OCI-LY3 (cell line): ENCODE measurements at regions not wholly inside any gene's neighbourhood (a gene's known extent, or its start where the extent isn't known, plus 50 kb on each side); places are given as distances from the start of the nearest gene placed in this dataset.

Experiments used
- EZH2phosphoT487 ChIP-seq: fragments of 200-600 bp; shearing (Covaris generic); IDR thresholded peaks from 2 replicates; pipeline ENCODE4 v1.6.1; 2018; ENCODE audit warnings: antibody characterized with exemption, mixed run types, low read depth
- TF ChIP-seq, protein P1 (sequence below): fragments of 200-600, 300-600 bp; sonication (generic); IDR thresholded peaks from 2 replicates; pipeline ENCODE4 v1.5.1; 2014; ENCODE audit warnings: antibody characterized with exemption, low read length, low read depth

DNA sequence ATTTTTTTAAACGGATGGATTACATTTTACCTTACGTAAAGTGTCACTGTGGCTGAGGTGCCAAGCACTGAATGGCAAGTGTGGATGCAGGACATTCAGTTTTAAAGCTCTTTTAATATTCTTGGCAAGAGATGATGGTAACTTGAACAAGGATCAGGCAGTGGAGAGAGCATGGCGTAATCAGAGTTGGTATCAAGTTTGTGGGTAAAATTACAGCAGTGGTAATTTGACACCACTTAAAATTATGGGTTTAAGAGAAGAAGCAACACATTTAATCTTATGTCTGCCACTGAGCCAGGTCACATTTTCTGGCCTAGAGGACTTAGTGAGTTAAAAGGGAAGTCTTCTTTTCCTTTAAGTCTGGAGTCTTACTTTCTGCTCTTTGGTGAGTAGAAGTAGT, 100.5 kb downstream of the NAA11 start:
- TF ChIP-seq, protein P1, sequence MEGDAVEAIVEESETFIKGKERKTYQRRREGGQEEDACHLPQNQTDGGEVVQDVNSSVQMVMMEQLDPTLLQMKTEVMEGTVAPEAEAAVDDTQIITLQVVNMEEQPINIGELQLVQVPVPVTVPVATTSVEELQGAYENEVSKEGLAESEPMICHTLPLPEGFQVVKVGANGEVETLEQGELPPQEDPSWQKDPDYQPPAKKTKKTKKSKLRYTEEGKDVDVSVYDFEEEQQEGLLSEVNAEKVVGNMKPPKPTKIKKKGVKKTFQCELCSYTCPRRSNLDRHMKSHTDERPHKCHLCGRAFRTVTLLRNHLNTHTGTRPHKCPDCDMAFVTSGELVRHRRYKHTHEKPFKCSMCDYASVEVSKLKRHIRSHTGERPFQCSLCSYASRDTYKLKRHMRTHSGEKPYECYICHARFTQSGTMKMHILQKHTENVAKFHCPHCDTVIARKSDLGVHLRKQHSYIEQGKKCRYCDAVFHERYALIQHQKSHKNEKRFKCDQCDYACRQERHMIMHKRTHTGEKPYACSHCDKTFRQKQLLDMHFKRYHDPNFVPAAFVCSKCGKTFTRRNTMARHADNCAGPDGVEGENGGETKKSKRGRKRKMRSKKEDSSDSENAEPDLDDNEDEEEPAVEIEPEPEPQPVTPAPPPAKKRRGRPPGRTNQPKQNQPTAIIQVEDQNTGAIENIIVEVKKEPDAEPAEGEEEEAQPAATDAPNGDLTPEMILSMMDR = no peak
- TF ChIP-seq EZH2phosphoT487 = no peak
